ENCODE measurements at regions not wholly inside any gene's neighbourhood (a gene's known extent, or its start where the extent isn't known, plus 50 kb on each side); places are given as distances from the start of the nearest gene placed in this dataset.

GRCh38 chr11:112822478-112823274, 138.5 kb upstream of the NCAM1 start:
- DNase-seq (ENCODE audit: low read depth): no peak

DNA sequence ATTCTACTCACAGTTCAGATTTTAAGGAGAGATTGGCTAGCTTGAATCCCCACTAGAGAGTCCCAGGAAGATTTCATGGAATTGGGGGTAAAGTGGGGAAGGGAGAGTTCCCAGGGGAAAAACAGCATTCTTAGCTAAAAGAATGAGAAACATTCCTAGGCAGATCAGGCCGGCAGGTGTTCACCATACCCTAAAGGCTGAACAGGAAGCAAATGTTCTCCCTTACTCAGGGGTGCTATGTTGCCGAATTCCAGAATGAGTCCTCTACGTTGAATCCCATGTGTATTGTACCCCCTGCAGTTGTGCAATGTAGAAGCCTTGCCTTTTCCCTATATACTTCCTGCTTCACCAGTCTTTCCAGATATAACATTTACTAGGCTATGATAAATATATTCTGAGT, 135.2 kb upstream of the NCAM1 start:
- DNase-seq (ENCODE audit: low read depth): no peak

DNA sequence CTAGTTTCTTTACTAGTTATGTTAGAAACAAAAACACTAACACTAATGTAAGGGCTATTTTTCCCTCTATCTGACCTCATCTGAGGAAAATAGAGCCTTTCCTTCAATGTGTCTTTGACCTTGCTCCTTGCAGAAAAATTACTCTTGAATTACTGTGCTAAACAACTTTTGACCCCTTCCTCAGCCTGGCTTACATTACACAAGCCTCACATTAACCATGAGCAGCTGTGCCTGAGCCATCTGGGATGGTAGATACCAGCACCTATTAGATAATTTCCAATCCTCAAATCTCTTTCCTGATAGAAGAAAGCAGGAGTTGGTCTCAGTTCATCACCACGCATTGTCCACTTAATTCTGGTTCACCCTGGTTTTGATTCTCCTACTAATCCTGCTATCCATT, 134.4 kb upstream of the NCAM1 start:
- no peak for DNase-seq (ENCODE audit: low read depth)

GRCh38 chr11:112828421-112828820, 132.8 kb upstream of the NCAM1 start:
- no peak for DNase-seq (ENCODE audit: low read depth)

GRCh38 chr11:112829971-112830654, 131.1 kb upstream of the NCAM1 start:
- DNase-seq (ENCODE audit: low read depth): no peak

- DNase-seq (ENCODE audit: low read depth): no peak
Observed at GRCh38 chr11:112831041-112831440, 130.2 kb upstream of the NCAM1 start.

DNA sequence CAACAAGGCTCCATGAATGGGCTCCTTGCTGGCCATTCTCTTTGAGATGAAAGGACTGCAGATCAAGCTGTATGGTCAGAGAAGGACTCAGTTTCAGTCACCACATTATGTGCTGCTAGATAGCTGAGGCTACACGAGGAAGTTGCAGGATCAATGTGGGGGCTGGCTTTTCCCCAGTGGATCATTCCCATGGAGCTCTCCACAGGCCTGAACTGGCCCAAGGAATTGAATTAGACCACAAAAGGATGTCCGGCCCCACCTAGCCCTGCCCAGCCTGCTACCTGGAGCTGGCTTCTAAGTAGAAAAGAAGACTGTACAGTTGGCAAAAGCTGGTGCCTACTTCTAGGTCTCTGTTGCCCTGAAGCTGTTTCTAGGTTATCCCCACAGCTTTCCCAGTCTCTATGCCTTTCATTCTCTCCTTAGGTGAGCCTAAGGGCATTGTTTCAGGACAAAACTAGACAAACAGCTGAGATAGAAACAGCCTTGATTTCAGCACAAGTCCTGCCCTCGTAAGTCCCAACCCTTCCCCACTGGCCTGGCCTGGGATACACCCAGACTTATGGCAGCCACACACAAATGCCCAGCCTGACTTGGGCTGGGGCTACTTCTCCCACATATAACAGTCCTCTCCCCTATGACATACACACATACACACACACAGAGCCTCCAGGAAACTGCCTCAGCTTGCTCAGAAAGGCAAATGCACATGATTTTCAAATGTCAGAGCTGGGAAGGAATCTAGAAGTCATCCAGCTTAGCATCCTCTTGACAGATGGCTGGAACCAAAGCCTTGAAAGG, 129.1 kb upstream of the NCAM1 start:
- no peak for DNase-seq (ENCODE audit: low read depth)

DNA sequence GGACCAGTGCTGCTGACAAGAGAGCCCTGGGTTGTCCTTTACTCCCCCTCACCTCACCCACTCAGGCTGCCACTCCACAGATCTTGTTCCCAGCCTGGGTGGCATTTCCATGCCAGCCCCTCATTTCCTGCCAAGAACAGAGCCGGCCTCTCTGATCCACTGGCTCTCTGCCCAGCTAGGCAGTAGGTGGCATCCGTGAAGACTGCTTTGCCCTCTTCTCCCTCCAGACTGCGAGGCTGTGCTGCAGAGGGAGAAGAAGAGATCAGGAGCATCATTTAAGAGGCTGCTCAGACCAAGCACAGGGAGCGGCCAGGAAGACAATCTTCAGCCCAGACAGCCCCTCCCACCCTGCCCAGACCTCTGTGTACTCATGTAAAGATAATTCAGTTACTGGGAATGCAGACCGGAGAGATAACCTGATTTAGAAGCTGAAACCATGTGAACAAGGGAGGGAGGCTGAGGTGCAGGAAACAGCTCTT, 126.9 kb upstream of the NCAM1 start:
- no peak for DNase-seq (ENCODE audit: low read depth)

DNA sequence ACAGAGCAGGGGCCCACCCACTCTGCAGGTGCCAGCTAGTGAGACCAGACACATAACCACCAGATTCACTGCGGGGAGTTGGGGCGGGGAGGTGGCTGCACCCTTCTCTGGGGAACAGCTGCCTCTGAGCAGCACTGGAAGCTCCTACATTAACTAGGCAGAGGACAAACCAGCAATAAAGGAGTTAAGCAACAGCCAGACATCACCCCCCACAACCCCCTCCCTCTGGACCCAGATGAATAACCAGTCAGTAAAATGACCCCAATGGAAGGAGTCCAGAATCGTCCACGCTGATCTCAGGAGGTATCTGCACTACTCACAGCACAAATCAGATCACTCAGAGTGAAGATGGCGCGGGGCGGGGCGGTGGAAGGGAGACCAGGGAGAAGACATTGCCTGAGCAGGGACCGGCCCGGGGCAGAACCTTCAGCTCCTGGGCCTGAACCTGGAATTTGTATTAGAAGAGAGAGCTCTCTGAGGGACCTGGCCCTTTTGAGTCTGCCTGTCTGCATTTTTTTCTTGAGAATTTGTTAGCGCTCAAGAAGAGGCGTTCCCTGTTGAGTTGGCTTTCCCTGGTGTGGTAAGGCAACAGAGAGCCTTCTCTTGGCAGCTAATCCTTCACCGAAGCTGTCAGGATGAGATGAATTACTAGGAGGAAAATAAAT, 125.5 kb upstream of the NCAM1 start:
- no peak for DNase-seq (ENCODE audit: low read depth)

GRCh38 chr11:112836256-112836602, 125.0 kb upstream of the NCAM1 start:
- no peak for DNase-seq (ENCODE audit: low read depth)

DNA sequence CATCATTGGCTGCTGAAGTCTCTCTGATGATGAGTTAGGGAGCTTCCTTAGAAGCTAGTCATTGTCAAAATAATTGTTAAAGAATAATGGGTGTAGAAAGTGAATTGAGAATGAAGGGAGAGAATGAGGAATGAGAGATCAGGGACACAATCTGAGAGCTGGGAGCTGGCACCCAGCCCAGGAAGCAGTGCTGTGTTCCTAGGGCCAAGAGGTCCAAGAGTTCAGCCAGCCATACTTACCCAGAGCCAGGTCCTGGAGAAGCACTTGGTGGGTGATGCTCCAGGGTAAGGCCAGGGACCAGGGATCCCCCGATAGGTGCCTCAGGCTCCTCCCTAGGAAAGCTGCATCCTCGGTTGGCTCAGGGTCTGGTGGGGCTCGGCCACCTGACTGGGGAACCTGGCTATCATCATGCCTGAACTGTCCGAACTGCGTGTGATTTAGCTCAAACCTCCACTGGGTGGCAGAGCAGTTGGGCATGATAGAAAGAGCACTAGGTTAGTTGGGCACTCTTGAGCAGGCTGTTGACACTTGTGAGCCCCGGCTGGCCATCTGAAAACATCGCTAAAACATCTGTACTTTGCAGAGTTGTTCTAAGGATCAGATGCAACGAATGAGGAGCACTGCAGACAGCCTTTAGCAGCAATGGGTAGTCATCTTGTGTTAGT, 123.9 kb upstream of the NCAM1 start:
- no peak for DNase-seq (ENCODE audit: low read depth)

DNA sequence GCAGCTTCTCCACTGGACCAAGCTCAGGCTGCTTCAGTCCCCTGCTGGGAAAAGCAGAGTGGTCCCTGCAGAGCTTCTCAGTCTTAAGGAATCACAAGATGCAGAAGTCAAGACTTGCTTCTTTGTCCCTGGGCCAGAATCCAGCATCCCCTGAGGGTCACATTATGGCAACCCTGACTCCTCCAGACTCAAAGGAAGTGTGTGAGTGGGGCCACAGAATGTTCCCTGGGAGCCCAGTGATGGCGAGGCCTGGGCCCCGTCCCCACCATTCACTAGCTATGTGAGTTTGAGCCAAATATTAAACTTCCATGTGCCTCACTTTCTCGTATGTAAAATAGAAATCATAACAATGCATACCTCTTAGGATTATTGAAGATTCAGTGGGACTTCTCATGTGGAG, 122.2 kb upstream of the NCAM1 start:
- DNase-seq (ENCODE audit: low read depth): no peak

DNA sequence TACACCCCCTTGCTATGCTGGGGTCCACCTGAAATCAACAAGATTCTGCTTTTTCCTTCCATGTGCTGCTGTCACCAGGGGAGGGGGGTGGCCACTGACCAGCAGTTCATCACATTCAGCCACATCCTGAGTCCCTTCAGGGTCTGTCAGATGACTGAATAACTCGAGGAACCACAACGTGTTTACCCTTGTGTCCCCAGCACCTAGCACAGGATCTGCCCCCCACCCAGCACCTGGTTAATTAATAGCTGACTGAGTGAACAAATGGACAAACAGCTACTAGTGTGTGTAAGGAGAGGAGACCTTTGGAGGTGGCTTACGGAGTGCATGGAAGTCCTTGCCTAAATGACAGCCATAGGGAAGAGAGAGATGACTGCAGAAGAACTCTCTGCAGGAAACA, 119.5 kb upstream of the NCAM1 start:
- no peak for DNase-seq (ENCODE audit: low read depth)

GRCh38 chr11:112842151-112842550, 119.1 kb upstream of the NCAM1 start:
- no peak for DNase-seq (ENCODE audit: low read depth)

GRCh38 chr11:112844517-112844916, 116.7 kb upstream of the NCAM1 start:
- no peak for DNase-seq (ENCODE audit: low read depth)

GRCh38 chr11:112847568-112847967, 113.7 kb upstream of the NCAM1 start:
- DNase-seq (ENCODE audit: low read depth): no peak

- DNase-seq (ENCODE audit: low read depth): no peak
Observed at GRCh38 chr11:112852143-112852866, 108.9 kb upstream of the NCAM1 start.

- no peak for DNase-seq (ENCODE audit: low read depth)
Observed at GRCh38 chr11:112856133-112856532, 105.1 kb upstream of the NCAM1 start.

DNA sequence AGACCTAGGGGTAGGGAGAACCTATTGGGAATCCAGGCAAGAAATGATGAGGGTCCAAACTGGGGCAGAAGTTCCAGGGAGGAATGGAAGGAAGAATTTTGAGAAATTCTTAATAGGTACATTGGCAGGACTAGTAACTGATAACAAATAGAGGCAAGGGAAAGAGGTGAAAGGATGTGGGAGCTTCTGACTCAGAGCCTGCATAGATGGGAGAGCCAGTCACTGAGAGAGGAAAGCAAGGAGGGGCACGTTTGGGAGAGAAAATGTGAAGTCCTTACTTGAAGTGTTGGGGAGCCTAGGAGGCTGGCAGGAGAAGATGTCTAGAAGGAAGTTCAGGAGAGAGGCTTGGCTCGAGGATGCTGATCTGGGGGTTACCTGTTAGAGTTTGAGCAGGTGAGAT, 104.6 kb upstream of the NCAM1 start:
- no peak for DNase-seq (ENCODE audit: low read depth)

DNA sequence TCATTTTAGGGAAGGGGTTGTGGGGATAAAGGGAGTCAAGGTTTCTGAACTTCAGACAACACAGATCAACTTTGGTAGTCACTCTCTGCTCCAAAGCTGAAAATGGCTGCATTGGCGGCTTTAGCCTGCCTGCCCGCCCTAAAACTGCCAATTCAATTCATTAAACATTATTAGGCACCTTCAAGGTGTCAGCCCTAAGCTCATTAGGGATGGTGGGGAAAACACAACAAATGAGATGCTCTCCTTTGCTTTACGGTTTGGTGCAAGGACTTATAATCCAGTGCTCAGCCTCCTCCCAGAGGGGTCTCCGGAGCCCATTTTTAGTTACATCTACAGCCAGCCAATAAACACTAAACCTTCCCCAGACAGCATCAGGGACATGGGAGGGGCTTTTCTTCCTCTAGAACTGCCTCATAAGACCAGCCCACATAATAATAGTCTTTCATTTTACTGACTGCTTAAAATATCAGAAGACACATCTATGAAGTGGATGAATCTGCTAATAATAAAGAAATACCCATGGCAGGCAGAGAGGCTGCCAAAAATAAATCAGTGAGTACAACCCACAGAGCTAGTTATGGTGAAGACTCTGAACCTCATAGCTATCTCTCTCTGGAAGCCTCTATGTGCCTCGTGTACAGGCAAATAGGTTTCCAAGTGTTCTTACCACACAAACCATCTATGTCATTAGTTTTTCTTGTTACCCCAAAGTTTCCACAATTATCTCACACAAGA, 102.8 kb upstream of the NCAM1 start:
- DNase-seq (ENCODE audit: low read depth): no peak
